PC-9 (cell line): ENCODE measurements at regions not wholly inside any gene's neighbourhood (a gene's known extent, or its start where the extent isn't known, plus 50 kb on each side); places are given as distances from the start of the nearest gene placed in this dataset.

ENCODE experiments used
- BruUV-seq: library from RNA; stranded (reverse); fragments of 400-500 nt; replicated peaks from 2 replicates; lab custom pipeline; 2021; lab: Mats Ljungman, UMichigan
- CTCF ChIA-PET: fragments of 300-600 bp; sonication (Branson Sonifier 250); formaldehyde crosslinking; loops from one replicate; lab custom pipeline; 2022; ENCODE audit warnings: antibody characterized with exemption; lab: Charles Lee
- POLR2A ChIA-PET: fragments of 300-600 bp; sonication (Branson Sonifier 250); formaldehyde crosslinking; loops from one replicate; lab custom pipeline; 2022; ENCODE audit warnings: antibody characterized with exemption; ENCODE audit not compliant: unreplicated experiment; lab: Charles Lee
- DNase-seq, 2 experiments: peaks; one replicate each; pipeline versions ENCODE4 v3.0.0 to v3.0.0-alpha.2; 2015 to 2022; ENCODE audit warnings: mixed read lengths in 1 of 2
- H2AFZ ChIP-seq: fragments of 200-600 bp; sonication (generic); 2 replicates; pipeline ENCODE4 v1.8.1; 2017; ENCODE audit warnings: antibody characterized with exemption
- H3F3A ChIP-seq: fragments of 200-600 bp; sonication (generic); 2 replicates; pipeline ENCODE4 v1.8.1; 2017; ENCODE audit warnings: antibody characterized with exemption, mild to moderate bottlenecking, low read depth; ENCODE audit not compliant: insufficient read depth
- H3K27ac ChIP-seq: fragments of 200-600 bp; sonication (generic); 2 replicates; pipeline ENCODE4 v1.6.1; 2016; ENCODE audit warnings: mixed run types
- H3K27me3 ChIP-seq: fragments of 200-600 bp; sonication (generic); 2 replicates; pipeline ENCODE4 v1.6.1; 2016; ENCODE audit warnings: low read depth, mixed run types; ENCODE audit not compliant: insufficient read depth
- H3K36me3 ChIP-seq: fragments of 200-600 bp; sonication (generic); 2 replicates; pipeline ENCODE4 v1.6.1; 2016; ENCODE audit warnings: low read depth, mixed run types
- H3K4me1 ChIP-seq: fragments of 200-600 bp; sonication (generic); replicated peaks from 2 replicates; pipeline ENCODE4 v1.6.1; 2016; ENCODE audit warnings: mixed run types; ENCODE audit not compliant: insufficient read depth
- H3K4me2 ChIP-seq: fragments of 200-600 bp; sonication (generic); 2 replicates; pipeline ENCODE4 v1.6.1; 2017; ENCODE audit warnings: mixed run types
- H3K4me3 ChIP-seq: fragments of 200-600 bp; sonication (generic); 2 replicates; pipeline ENCODE4 v1.6.1; 2016; ENCODE audit warnings: mixed run types
- H3K79me2 ChIP-seq: fragments of 200-600 bp; sonication (generic); 2 replicates; pipeline ENCODE4 v1.6.1; 2017; ENCODE audit warnings: low read depth, mixed run types
- H3K9me2 ChIP-seq: fragments of 200-600 bp; sonication (generic); 2 replicates; pipeline ENCODE4 v1.8.1; 2017; ENCODE audit warnings: mild to moderate bottlenecking; ENCODE audit not compliant: insufficient read depth
- H3K9me3 ChIP-seq: fragments of 200-600 bp; sonication (generic); 2 replicates; pipeline ENCODE4 v1.8.1; 2016; ENCODE audit warnings: low read depth; ENCODE audit not compliant: insufficient read depth
- H4K20me1 ChIP-seq: fragments of 200-600 bp; sonication (generic); 2 replicates; pipeline ENCODE4 v1.8.1; 2017; ENCODE audit not compliant: insufficient read depth
- CTCF ChIP-seq: fragments of 200-600 bp; sonication (generic); conservative IDR thresholded peaks from 2 replicates; pipeline ENCODE4 v1.6.1; 2017; ENCODE audit warnings: mixed run types, antibody characterized with exemption, mild to moderate bottlenecking, moderate library complexity
- EZH2 ChIP-seq: fragments of 200-600 bp; sonication (generic); IDR thresholded peaks from 2 replicates; pipeline ENCODE4 v1.8.0; 2017; ENCODE audit warnings: antibody characterized with exemption, low read depth
- intact Hi-C: fragments of 100-400 bp; cut with micrococcal nuclease; formaldehyde crosslinking; loops from one replicate; pipeline ENCODE4 v1.10.0; 2022; ENCODE audit not compliant: unreplicated experiment

GRCh38 chr2:177338177-177338721, 54.3 kb upstream of the AGPS start:
- BruUV-seq: no TSS peak

GRCh38 chr2:177340158-177340557, 52.4 kb upstream of the AGPS start:
- intact Hi-C loops: no loop called here
- no peak for TF ChIP-seq EZH2
- TF ChIP-seq CTCF: no peak
- CTCF ChIA-PET: no interaction called here
- Histone ChIP-seq H3K27ac (no peak overlapping the region), H3K9me2 (no peaks in the 10 kb centered on the region), H3K9me3 (no peaks in the 10 kb centered on the region), H3K4me3 (no peak overlapping the region), H3K36me3 (no peaks in the 10 kb centered on the region), H3F3A (peaks cover 21% of the 10 kb centered on the region), H4K20me1 (no peaks in the 10 kb centered on the region), H3K4me1 (peaks cover 27% of the 10 kb centered on the region), H3K27me3 (no peaks in the 10 kb centered on the region), H2AFZ (no peak overlapping the region), H3K79me2 (no peaks in the 10 kb centered on the region), H3K4me2 (no peak overlapping the region)
- no TSS peak for BruUV-seq
- POLR2A ChIA-PET: no interaction called here
- DNase-seq: no peak

More at GRCh38 chr2:177338177-177338721, 54.3 kb upstream of the AGPS start:
- Histone ChIP-seq H3K9me2 (no peaks in the 10 kb centered on the region), H3F3A (peaks cover 21% of the 10 kb centered on the region), H3K4me1 (peaks cover 27% of the 10 kb centered on the region), H4K20me1 (no peaks in the 10 kb centered on the region), H3K27ac (peak overlapping the region; percentile 89), H3K4me2 (peak overlapping the region; percentile 63), H3K36me3 (no peaks in the 10 kb centered on the region), H3K27me3 (no peaks in the 10 kb centered on the region), H3K9me3 (no peaks in the 10 kb centered on the region), H2AFZ (peak overlapping the region; percentile 45), H3K79me2 (no peaks in the 10 kb centered on the region), H3K4me3 (peak overlapping the region; percentile 23; the same call in 1 of the 2 replicates)
- CTCF ChIA-PET: interaction anchor here (1.1 to 4.5 kb wide), 2 partner anchors 74 to 173 kb away, joined by 10 to 35 read pairs; no protein-coding TSS in a partner anchor
- TF ChIP-seq EZH2 (no peak), CTCF (0 out of 2 replicates have a peak, but pooled peaks have one; percentile 18)
- intact Hi-C loops: loop anchor here (1.0 to 10.0 kb wide), 6 partner anchors 54 to 1077 kb away; partner anchors contain the start of gene AGPS
- POLR2A ChIA-PET: interaction anchor here (0.6 to 1.2 kb wide), 3 partner anchors 24 to 123 kb away, joined by 3 to 5 read pairs (median 3); no protein-coding TSS in a partner anchor
- peak; percentile 57 to 100 for DNase-seq

- Histone ChIP-seq H3F3A (peaks cover 19% of the 10 kb centered on the region), H3K9me2 (no peaks in the 10 kb centered on the region), H2AFZ (no peak overlapping the region), H3K79me2 (no peaks in the 10 kb centered on the region), H3K27ac (no peak overlapping the region), H3K27me3 (no peaks in the 10 kb centered on the region), H3K9me3 (no peaks in the 10 kb centered on the region), H3K4me3 (no peak overlapping the region), H3K4me2 (no peak overlapping the region), H3K36me3 (no peaks in the 10 kb centered on the region), H4K20me1 (no peaks in the 10 kb centered on the region), H3K4me1 (peaks cover 21% of the 10 kb centered on the region)
- BruUV-seq: no TSS peak
- no peak for TF ChIP-seq EZH2
- no peak for TF ChIP-seq CTCF
- ChIA-PET POLR2A (interaction anchor here (0.6 kb wide), 1 partner anchor 1067 kb away, joined by 16 read pairs; no protein-coding TSS in a partner anchor), CTCF (interaction anchor here (0.6 kb wide), 1 partner anchor 51 kb away, joined by 6 read pairs; no protein-coding TSS in a partner anchor)
- intact Hi-C loops: no loop called here
- no peak for DNase-seq
Measured at GRCh38 chr2:177342736-177343135, 49.8 kb upstream of the AGPS start.
